RWPE2 (cell line): ENCODE measurements at regions not wholly inside any gene's neighbourhood (a gene's known extent, or its start where the extent isn't known, plus 50 kb on each side); places are given as distances from the start of the nearest gene placed in this dataset.

Experiments used
- ATAC-seq: fragments of 200-7000 bp; cut with Tn5 transposase; 3 replicates; pipeline ENCODE4 v1.9.1; 2021; ENCODE audit warnings: low read depth
- DNase-seq: peaks from one replicate; pipeline ENCODE4 v3.0.0-alpha.2; 2020; ENCODE audit warnings: low spot score
- H3K27ac ChIP-seq: fragments of 450-650 bp; 2 replicates; pipeline ENCODE4 v1.5.1; 2017; ENCODE audit warnings: mild to moderate bottlenecking; ENCODE audit not compliant: poor library complexity, severe bottlenecking
- H3K27me3 ChIP-seq: fragments of 250-450 bp; sonication (Bioruptor Pico); 2 replicates; pipeline ENCODE4 v1.5.1; 2021; ENCODE audit warnings: mild to moderate bottlenecking, moderate library complexity; ENCODE audit not compliant: insufficient read depth, poor library complexity, severe bottlenecking
- H3K36me3 ChIP-seq: fragments of 250-450 bp; sonication (Bioruptor Pico); 2 replicates; pipeline ENCODE4 v1.5.1; 2020; ENCODE audit warnings: low read depth, mild to moderate bottlenecking, moderate library complexity
- H3K4me1 ChIP-seq: fragments of 250-450 bp; sonication (Bioruptor Pico); 2 replicates; pipeline ENCODE4 v1.5.1; 2021; ENCODE audit warnings: mild to moderate bottlenecking, moderate library complexity; ENCODE audit not compliant: insufficient read depth, poor library complexity, severe bottlenecking
- H3K4me3 ChIP-seq: fragments of 250-450 bp; sonication (Bioruptor Pico); 2 replicates; pipeline ENCODE4 v1.5.1; 2021; ENCODE audit warnings: mild to moderate bottlenecking, moderate library complexity; ENCODE audit not compliant: severe bottlenecking
- H3K9me3 ChIP-seq: fragments of 250-450 bp; sonication (Bioruptor Pico); 2 replicates; pipeline ENCODE4 v1.5.1; 2021; ENCODE audit warnings: mild to moderate bottlenecking, moderate library complexity; ENCODE audit not compliant: severe bottlenecking
- CTCF ChIP-seq: fragments of 450-650 bp; IDR thresholded peaks from one replicate; pipeline ENCODE4 v1.5.1; 2017; ENCODE audit warnings: mild to moderate bottlenecking, moderate library complexity; ENCODE audit not compliant: poor library complexity, severe bottlenecking

- H3K4me3 ChIP-seq: no peak overlapping the region
- no peaks in the 10 kb centered on the region for H3K4me1 ChIP-seq
- no peak overlapping the region for H3K27ac ChIP-seq
- H3K27me3 ChIP-seq: no peaks in the 10 kb centered on the region
- no peaks in the 10 kb centered on the region for H3K36me3 ChIP-seq
- DNase-seq: no peak
- H3K9me3 ChIP-seq: no peaks in the 10 kb centered on the region
- peak; percentile 36; the same call in 1 of the 3 replicates for ATAC-seq
- no peak for TF ChIP-seq CTCF
Measured at GRCh38 chr1:80966266-80966665, 834.5 kb upstream of the ADGRL2 start.

DNA sequence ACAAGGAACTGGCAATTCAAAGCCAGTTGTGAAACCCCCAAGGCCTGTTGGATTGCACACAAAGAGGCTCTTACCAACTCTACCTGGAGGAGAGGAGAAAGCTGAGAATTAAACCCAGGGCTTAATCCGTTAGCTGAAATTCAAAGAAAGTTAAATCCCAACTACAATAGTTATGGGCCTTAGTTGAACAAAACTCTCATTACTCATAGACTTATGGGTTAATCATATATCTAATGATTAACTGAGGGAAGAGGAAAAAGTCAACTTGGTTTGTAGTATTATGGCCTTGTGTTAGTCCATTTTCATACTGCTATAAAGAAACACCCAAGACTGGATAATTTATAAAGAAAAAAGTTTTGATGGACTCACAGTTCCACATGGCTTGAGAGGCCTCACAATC is 838.2 kb upstream of the ADGRL2 start:
- no peak for TF ChIP-seq CTCF
- ATAC-seq: no peak
- no peak for DNase-seq
- no peaks in the 10 kb centered on the region for H3K4me1 ChIP-seq
- no peaks in the 10 kb centered on the region for H3K36me3 ChIP-seq
- H3K4me3 ChIP-seq: no peak overlapping the region
- no peaks in the 10 kb centered on the region for H3K9me3 ChIP-seq
- H3K27ac ChIP-seq: no peak overlapping the region
- H3K27me3 ChIP-seq: no peaks in the 10 kb centered on the region

DNA sequence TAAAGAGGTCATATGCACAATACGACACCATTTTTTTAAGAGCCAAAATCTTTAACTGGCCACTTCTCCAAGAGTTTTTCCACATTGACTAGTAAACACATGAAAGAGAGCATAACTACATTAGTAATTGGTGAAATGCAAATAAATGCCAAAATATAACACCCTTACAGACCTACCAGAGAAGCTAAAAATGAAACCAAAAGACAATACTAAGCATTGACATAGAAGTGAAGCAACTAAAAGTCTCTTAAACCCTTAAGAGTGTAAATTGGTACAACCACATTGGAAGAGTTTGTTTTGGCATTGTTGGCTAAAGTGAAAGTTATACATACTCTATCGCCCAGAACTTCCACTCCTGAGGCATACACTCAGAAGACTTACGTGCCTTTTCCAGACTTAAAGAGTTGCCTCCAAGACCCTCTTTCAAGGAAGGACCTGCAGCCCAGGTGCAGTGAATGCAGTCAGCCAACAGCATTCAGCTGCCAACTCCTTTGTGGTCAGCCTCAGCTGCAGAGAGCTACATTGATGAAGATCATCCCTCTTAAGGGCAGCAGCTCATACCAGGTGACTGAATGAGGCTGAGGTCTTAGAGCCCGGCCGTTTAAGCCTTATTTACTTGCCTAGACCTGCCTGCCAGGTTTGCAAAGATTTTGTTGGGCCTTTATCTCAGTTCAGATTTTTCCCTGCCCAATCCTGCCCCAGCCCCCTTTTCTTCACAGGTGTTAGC is 839.1 kb upstream of the ADGRL2 start:
- DNase-seq (no peak), ATAC-seq (peak; percentile 83)
- H3K27me3 ChIP-seq: no peaks in the 10 kb centered on the region
- no peak overlapping the region for H3K4me3 ChIP-seq
- H3K4me1 ChIP-seq: no peaks in the 10 kb centered on the region
- H3K27ac ChIP-seq: no peak overlapping the region
- H3K9me3 ChIP-seq: no peaks in the 10 kb centered on the region
- no peaks in the 10 kb centered on the region for H3K36me3 ChIP-seq
- no peak for TF ChIP-seq CTCF

DNA sequence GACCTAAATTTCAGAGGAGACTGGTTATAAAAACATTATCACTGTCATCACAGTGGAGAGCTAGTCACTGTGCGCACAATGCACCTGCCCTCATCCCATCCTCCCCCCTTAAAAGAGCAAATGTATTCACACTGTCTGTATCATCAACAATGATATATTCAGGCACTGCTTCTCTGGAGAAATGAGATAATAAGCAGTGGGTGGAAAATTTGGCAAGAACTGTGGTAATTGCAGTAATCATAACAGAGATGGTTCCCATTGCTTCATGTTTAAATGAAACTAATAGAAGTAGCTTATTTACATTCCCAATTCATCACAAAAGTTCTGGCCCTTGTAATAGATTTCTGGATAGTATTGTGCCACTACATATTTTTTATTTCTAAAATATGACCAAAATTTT is 867.4 kb upstream of the ADGRL2 start:
- ATAC-seq: no peak
- Histone ChIP-seq H3K27ac (no peak overlapping the region), H3K4me3 (no peak overlapping the region), H3K36me3 (no peaks in the 10 kb centered on the region), H3K9me3 (peaks cover 3% of the 10 kb centered on the region), H3K27me3 (no peaks in the 10 kb centered on the region), H3K4me1 (no peaks in the 10 kb centered on the region)
- TF ChIP-seq CTCF: no peak
- no peak for DNase-seq

GRCh38 chr1:80931178-80931577 is 869.6 kb upstream of the ADGRL2 start:
- H3K27ac ChIP-seq: no peak overlapping the region
- no peaks in the 10 kb centered on the region for H3K27me3 ChIP-seq
- no peak overlapping the region for H3K4me3 ChIP-seq
- H3K9me3 ChIP-seq: peaks cover 3% of the 10 kb centered on the region
- no peaks in the 10 kb centered on the region for H3K4me1 ChIP-seq
- no peaks in the 10 kb centered on the region for H3K36me3 ChIP-seq
- ATAC-seq: no peak
- DNase-seq: no peak
- no peak for TF ChIP-seq CTCF
